HG02588 (cell line): ENCODE measurements at regions not wholly inside any gene's neighbourhood (a gene's known extent, or its start where the extent isn't known, plus 50 kb on each side); places are given as distances from the start of the nearest gene placed in this dataset.

Experiments
- ATAC-seq: cut with Tn5 transposase; IDR thresholded peaks from one replicate; pipeline ENCODE4 v1.9.1; 2021; ENCODE audit warnings: mild to moderate bottlenecking, moderate library complexity; ENCODE audit not compliant: unreplicated experiment

GRCh38 chr6:92188016-92188415 is 1231.3 kb downstream of the EPHA7 start:
- ATAC-seq: no peak

GRCh38 chr6:92184933-92185332 is 1234.4 kb downstream of the EPHA7 start:
- no peak for ATAC-seq

- no peak for ATAC-seq
Observed at GRCh38 chr6:92181347-92181746, 1238.0 kb downstream of the EPHA7 start.

- ATAC-seq: no peak
Observed at GRCh38 chr6:92180090-92180489, 1239.3 kb downstream of the EPHA7 start.

GRCh38 chr6:92176666-92177065 is 1242.7 kb downstream of the EPHA7 start:
- no peak for ATAC-seq

- ATAC-seq: no peak
Observed at GRCh38 chr6:92174398-92175073, 1244.8 kb downstream of the EPHA7 start.

GRCh38 chr6:92169506-92169905 is 1249.9 kb downstream of the EPHA7 start:
- no peak for ATAC-seq

- no peak for ATAC-seq
Observed at GRCh38 chr6:92166666-92167065, 1252.7 kb downstream of the EPHA7 start.

- no peak for ATAC-seq
Observed at GRCh38 chr6:92161953-92162352, 1257.4 kb downstream of the EPHA7 start.

- no peak for ATAC-seq
Observed at GRCh38 chr6:92160226-92160625, 1259.1 kb downstream of the EPHA7 start.

- no peak for ATAC-seq
Observed at GRCh38 chr6:92159046-92159445, 1260.3 kb downstream of the EPHA7 start.

- ATAC-seq: no peak
Observed at GRCh38 chr6:92150553-92150952, 1268.8 kb downstream of the EPHA7 start.

GRCh38 chr6:92147246-92147645 is 1272.1 kb downstream of the EPHA7 start:
- no peak for ATAC-seq

GRCh38 chr6:92139601-92140000 is 1279.8 kb downstream of the EPHA7 start:
- ATAC-seq: no peak

- no peak for ATAC-seq
Observed at GRCh38 chr6:92132957-92133356, 1286.4 kb downstream of the EPHA7 start.

- ATAC-seq: no peak
Observed at GRCh38 chr6:92132457-92132856, 1286.9 kb downstream of the EPHA7 start.

- ATAC-seq: no peak
Observed at GRCh38 chr6:92130944-92131343, 1288.4 kb downstream of the EPHA7 start.

- no peak for ATAC-seq
Observed at GRCh38 chr6:92126983-92127382, 1292.4 kb downstream of the EPHA7 start.

GRCh38 chr6:92126088-92126487 is 1293.3 kb downstream of the EPHA7 start:
- no peak for ATAC-seq

GRCh38 chr6:92125681-92126080 is 1293.7 kb downstream of the EPHA7 start:
- ATAC-seq: no peak

- no peak for ATAC-seq
Observed at GRCh38 chr6:92124200-92124651, 1295.1 kb downstream of the EPHA7 start.

- no peak for ATAC-seq
Observed at GRCh38 chr6:92122746-92123145, 1296.6 kb downstream of the EPHA7 start.

GRCh38 chr6:92121228-92121627 is 1298.1 kb downstream of the EPHA7 start:
- ATAC-seq: no peak
